ENCODE measurements at regions not wholly inside any gene's neighbourhood (a gene's known extent, or its start where the extent isn't known, plus 50 kb on each side); places are given as distances from the start of the nearest gene placed in this dataset.
"Not testable (repeated sequence)": the region's sequence is repeated elsewhere in the genome, so short reads cannot be mapped to it uniquely, and the experiment has no call there.

GRCh38 chr2:16381511-16381910, 284.1 kb downstream of the CYRIA start:
- intact Hi-C loops (cut with DNase I, micrococcal nuclease): no loop called here
- CTCF ChIA-PET: no interaction called here

GRCh38 chr2:16379901-16380300, 285.7 kb downstream of the CYRIA start:
- H3K4me3 Mint-ChIP-seq; DNase-seq; H3K4me1 Mint-ChIP-seq (ENCODE audit: low read depth); ATAC-seq (ENCODE audit: poor library complexity); H3K4me3 ChIP-seq (ENCODE audit: low read length); H3K4me1 ChIP-seq (ENCODE audit: insufficient read depth, low read length); CTCF ChIA-PET; POLR2A ChIA-PET; H3K27me3 ChIP-seq (ENCODE audit: control insufficient read depth in 1 of 2, insufficient read depth in 2 of 2, low read length in 2 of 2); H3K27me3 Mint-ChIP-seq; intact Hi-C loops (cut with DNase I, micrococcal nuclease); H3K27ac Mint-ChIP-seq; H3K36me3 Mint-ChIP-seq (ENCODE audit: low read depth); H3K27ac ChIP-seq (ENCODE audit: low read depth in 1 of 2, low read length in 2 of 2); H3K36me3 ChIP-seq (ENCODE audit: insufficient read depth, low read length); H3K9me3 ChIP-seq (ENCODE audit: control insufficient read depth in 1 of 2, insufficient read depth in 1 of 2, low read length in 2 of 2); H3K9me3 Mint-ChIP-seq: not testable (repeated sequence)

More at GRCh38 chr2:16381511-16381910, 284.1 kb downstream of the CYRIA start:
- no peak overlapping the region for H3K27ac Mint-ChIP-seq
- no peaks in the 10 kb centered on the region for H3K36me3 Mint-ChIP-seq (ENCODE audit: low read depth)
- no peaks in the 10 kb centered on the region for H3K9me3 Mint-ChIP-seq
- no peaks in the 10 kb centered on the region for H3K27me3 Mint-ChIP-seq
- POLR2A ChIA-PET: no interaction called here
- TF ChIP-seq, protein P1, sequence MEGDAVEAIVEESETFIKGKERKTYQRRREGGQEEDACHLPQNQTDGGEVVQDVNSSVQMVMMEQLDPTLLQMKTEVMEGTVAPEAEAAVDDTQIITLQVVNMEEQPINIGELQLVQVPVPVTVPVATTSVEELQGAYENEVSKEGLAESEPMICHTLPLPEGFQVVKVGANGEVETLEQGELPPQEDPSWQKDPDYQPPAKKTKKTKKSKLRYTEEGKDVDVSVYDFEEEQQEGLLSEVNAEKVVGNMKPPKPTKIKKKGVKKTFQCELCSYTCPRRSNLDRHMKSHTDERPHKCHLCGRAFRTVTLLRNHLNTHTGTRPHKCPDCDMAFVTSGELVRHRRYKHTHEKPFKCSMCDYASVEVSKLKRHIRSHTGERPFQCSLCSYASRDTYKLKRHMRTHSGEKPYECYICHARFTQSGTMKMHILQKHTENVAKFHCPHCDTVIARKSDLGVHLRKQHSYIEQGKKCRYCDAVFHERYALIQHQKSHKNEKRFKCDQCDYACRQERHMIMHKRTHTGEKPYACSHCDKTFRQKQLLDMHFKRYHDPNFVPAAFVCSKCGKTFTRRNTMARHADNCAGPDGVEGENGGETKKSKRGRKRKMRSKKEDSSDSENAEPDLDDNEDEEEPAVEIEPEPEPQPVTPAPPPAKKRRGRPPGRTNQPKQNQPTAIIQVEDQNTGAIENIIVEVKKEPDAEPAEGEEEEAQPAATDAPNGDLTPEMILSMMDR (IDR thresholded peaks at IDR 0.05): no peak
- H3K4me1 Mint-ChIP-seq (ENCODE audit: low read depth): no peaks in the 10 kb centered on the region
- Histone ChIP-seq H3K4me3 (ENCODE audit: low read length) (no peak overlapping the region), H3K27ac (ENCODE audit: low read depth in 1 of 2, low read length in 2 of 2) (no peak overlapping the region), H3K4me1 (ENCODE audit: insufficient read depth, low read length) (no peaks in the 10 kb centered on the region), H3K9me3 (ENCODE audit: control insufficient read depth in 1 of 2, insufficient read depth in 1 of 2, low read length in 2 of 2) (no peaks in the 10 kb centered on the region), H3K36me3 (ENCODE audit: insufficient read depth, low read length) (no peaks in the 10 kb centered on the region), H3K27me3 (ENCODE audit: control insufficient read depth in 1 of 2, insufficient read depth in 2 of 2, low read length in 2 of 2) (no peaks in the 10 kb centered on the region)
- ATAC-seq (ENCODE audit: poor library complexity): no peak
- DNase-seq: no peak
- H3K4me3 Mint-ChIP-seq: no peak overlapping the region

GRCh38 chr2:16379061-16379460, 286.6 kb downstream of the CYRIA start:
- H3K27me3 Mint-ChIP-seq; H3K36me3 ChIP-seq (ENCODE audit: insufficient read depth, low read length); H3K27ac ChIP-seq (ENCODE audit: low read depth in 1 of 2, low read length in 2 of 2); H3K9me3 ChIP-seq (ENCODE audit: control insufficient read depth in 1 of 2, insufficient read depth in 1 of 2, low read length in 2 of 2); H3K4me3 ChIP-seq (ENCODE audit: low read length); ATAC-seq (ENCODE audit: poor library complexity); H3K27ac Mint-ChIP-seq; CTCF ChIA-PET; H3K9me3 Mint-ChIP-seq; H3K36me3 Mint-ChIP-seq (ENCODE audit: low read depth); intact Hi-C loops (cut with DNase I, micrococcal nuclease); H3K4me1 Mint-ChIP-seq (ENCODE audit: low read depth); DNase-seq; H3K27me3 ChIP-seq (ENCODE audit: control insufficient read depth in 1 of 2, insufficient read depth in 2 of 2, low read length in 2 of 2); POLR2A ChIA-PET; H3K4me3 Mint-ChIP-seq; H3K4me1 ChIP-seq (ENCODE audit: insufficient read depth, low read length): not testable (repeated sequence)

GRCh38 chr2:16378031-16378430, 287.6 kb downstream of the CYRIA start:
- no peaks in the 10 kb centered on the region for H3K4me1 Mint-ChIP-seq (ENCODE audit: low read depth)
- ChIA-PET POLR2A (no interaction called here), CTCF (no interaction called here)
- H3K9me3 Mint-ChIP-seq: no peaks in the 10 kb centered on the region
- TF ChIP-seq, protein P1 (IDR thresholded peaks at IDR 0.05): no peak
- ATAC-seq (ENCODE audit: poor library complexity) (no peak), DNase-seq (no peak)
- no peak overlapping the region for H3K4me3 ChIP-seq (ENCODE audit: low read length)
- H3K36me3 ChIP-seq (ENCODE audit: insufficient read depth, low read length): no peaks in the 10 kb centered on the region
- H3K27me3 ChIP-seq (ENCODE audit: control insufficient read depth in 1 of 2, insufficient read depth in 2 of 2, low read length in 2 of 2): no peaks in the 10 kb centered on the region
- no peaks in the 10 kb centered on the region for H3K27me3 Mint-ChIP-seq
- H3K36me3 Mint-ChIP-seq (ENCODE audit: low read depth): no peaks in the 10 kb centered on the region
- no peak overlapping the region for H3K27ac Mint-ChIP-seq
- intact Hi-C loops (cut with DNase I, micrococcal nuclease): no loop called here
- no peaks in the 10 kb centered on the region for H3K4me1 ChIP-seq (ENCODE audit: insufficient read depth, low read length)
- H3K9me3 ChIP-seq (ENCODE audit: control insufficient read depth in 1 of 2, insufficient read depth in 1 of 2, low read length in 2 of 2): no peaks in the 10 kb centered on the region
- no peak overlapping the region for H3K27ac ChIP-seq (ENCODE audit: low read depth in 1 of 2, low read length in 2 of 2)
- H3K4me3 Mint-ChIP-seq: no peak overlapping the region
